Activated CD8-positive, alpha-beta memory T cell treated with anti-CD3 and anti-CD28 coated beads, Interleukin-2, amount 50 U/mL, for 48 hours (primary cell): ENCODE measurements at regions not wholly inside any gene's neighbourhood (a gene's known extent, or its start where the extent isn't known, plus 50 kb on each side); places are given as distances from the start of the nearest gene placed in this dataset.
"Not testable (repeated sequence)": the region's sequence is repeated elsewhere in the genome, so short reads cannot be mapped to it uniquely, and the experiment has no call there.

Experiments used
- DNase-seq: peaks from one replicate; pipeline ENCODE4 v3.0.0-alpha.2; 2020

DNA sequence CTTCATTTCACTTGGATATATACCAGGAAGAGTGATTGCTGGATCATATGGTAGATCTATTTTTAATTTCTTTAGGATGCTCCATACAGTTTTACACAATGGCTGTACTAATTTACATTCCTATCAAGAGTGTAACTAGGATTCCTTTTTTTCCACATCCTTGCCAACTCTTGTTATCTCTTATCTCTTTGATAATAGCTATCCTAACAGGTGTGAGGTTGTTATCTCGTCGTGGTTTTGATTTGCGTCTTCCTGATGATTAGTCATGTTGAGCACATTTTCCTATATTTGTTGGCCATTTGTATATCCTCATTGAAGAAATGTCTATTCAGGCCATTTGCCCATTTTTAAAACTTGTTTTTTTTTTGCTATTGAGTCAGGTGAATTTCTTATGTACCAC, 552.4 kb downstream of the RFPL4B start:
- no peak for DNase-seq

DNA sequence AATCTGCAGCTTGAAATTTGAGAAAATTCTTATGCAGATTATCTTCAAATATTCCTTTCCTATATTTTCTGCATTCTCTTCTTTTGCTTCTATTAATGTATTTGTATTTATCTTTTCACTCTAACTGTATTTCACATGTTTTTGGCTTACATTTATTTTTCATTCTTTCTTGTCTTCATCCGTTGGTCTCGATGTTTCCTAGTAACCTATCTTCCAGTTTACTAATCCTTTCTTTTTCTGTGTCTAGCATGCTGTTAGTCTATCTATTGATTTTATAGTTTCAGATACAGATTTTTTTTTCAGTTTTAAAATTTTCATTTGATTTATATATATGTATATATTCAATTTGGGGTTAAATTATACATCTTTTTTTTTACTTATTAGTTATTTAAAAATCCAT, 556.2 kb downstream of the RFPL4B start:
- no peak for DNase-seq

DNA sequence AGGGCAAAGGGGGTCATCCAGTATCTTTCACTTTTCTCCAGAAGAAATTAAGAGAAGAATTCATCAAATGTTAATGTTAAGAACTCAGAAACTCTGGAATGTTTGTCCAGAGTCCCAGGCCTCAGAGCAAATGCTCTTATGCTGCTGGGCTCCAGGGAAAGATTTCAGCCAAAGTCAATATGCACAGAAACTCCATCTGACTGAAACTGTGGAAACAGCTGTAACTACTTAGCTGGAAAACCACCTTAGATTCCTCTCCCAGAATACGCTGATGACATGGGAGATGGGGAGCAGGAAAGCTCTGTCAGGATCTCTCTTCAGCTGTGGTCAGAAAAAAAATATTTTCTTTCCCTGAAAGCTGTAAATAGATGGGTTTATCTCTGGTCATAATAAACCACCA, 559.6 kb downstream of the RFPL4B start:
- DNase-seq = no peak

DNA sequence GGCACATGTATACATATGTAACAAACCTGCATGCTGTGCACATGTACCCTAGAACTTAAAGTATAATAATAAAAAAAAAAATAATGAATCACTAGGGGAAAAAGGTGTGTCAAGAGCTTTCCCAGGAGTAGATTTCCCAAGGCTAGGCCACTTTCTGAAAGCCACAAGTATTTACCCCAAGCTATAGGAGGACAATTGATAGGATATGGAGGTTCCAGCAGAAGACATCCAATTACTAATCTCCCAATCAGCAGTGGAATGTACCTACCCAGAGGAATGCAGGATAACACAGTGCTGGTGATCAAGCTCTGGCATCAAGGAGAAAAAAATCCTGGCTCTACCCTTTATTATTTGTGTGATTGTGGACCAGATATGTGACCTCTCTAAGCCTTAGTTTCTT, 562.7 kb downstream of the RFPL4B start:
- DNase-seq = no peak

DNA sequence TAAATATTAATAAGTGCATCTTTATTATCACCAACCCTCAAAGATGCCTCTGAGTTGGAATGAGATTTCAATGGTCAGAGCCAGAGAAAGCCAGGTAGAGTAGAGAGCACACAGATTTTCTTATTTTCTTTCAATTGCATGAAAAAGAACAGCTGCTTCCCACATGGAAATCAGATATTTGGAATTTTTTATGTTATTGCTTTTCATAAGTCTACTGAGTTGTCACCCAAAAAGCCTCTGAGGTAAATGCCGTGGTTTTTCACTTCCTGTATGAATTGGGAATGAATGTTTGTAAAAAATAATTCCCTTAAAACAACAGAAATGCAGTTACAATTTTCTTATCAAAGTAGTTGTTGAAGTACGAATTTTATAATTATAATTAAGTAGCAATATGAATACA, 563.1 kb downstream of the RFPL4B start:
- DNase-seq = no peak

DNA sequence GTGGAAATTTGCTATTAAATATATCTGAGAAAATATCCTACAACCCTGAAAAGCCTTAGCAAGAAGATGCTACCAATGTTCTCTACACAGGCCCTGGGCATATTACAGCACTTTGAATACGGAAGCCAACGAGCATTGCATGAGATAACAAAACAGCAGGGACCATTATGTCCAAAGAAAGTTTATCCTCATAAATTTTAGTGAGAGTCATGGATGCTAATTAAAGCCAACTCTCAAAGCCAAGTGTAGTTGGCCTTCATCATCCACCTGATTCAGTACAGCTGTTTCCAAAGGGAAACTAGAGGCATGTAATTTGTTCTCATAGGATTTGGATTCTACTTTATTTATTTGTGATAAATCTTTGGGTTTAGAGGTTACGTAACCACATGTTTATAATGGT, 564.8 kb downstream of the RFPL4B start:
- DNase-seq = no peak

DNA sequence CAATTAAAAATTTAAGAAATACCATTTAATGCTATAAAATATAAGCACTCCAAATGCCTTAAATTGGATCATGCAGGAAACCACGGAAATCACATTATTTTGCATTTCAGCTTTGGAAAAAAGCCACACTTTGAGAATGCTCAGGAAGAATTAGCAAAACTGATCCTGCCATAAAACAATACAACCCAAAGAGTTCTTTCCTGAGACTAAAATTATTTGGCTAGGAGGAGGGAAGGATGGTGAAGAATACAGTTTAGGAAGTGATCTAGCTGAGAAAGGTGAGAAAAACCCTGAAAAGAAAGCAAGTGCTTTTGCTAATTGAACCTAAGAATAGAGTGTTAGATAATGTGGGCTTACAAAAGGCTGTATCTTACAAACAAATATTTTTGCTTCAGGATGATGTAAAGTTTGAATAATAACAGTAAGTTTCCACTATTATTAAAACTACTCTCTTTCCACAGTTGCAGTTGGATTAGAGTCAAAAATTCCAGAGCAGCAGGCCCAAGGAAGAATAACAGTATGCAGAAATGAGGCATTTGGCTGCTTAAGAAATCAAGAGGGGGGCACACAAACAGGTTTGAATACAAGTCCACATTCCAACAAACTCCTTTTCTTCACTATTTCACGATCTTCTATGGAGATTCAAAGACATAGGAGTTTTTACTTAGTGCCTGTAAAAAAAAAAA, 565.4 kb downstream of the RFPL4B start:
- no peak for DNase-seq

DNA sequence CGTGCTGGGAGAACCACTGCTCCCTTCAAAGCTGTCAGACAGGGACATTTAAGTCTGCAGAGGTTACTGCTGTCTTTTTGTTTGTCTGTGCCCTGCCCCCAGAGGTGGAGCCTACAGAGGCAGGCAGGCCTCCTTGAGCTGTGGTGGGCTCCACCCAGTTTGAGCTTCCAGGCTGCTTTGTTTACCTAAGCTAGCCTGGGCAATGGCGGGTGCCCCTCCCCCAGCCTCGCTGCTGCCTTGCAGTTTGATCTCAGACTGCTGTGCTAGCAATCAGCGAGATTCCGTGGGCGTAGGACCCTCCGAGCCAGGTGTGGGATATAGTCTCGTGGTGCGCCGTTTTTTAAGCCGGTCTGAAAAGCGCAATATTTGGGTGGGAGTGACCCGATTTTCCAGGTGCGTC, 572.6 kb downstream of the RFPL4B start:
- not testable (repeated sequence) for DNase-seq

DNA sequence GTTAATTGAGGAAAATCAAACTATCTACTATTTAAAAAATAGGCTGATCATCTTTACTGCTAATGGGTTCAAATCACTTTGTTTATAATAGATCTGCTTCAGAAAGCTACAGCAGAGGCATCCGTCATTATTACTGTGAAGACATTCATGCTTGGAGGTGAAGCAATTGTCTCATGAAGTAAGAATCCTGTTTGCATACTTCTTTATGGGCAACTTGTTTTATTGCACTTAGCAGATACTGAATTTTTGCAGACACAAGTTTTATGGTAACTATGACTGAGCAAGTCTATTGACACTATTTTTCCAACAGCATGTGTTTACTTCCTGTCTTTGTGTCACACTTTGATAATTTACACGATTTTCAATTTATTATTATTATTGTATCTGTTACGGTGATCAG, 573.9 kb downstream of the RFPL4B start:
- no peak for DNase-seq

DNA sequence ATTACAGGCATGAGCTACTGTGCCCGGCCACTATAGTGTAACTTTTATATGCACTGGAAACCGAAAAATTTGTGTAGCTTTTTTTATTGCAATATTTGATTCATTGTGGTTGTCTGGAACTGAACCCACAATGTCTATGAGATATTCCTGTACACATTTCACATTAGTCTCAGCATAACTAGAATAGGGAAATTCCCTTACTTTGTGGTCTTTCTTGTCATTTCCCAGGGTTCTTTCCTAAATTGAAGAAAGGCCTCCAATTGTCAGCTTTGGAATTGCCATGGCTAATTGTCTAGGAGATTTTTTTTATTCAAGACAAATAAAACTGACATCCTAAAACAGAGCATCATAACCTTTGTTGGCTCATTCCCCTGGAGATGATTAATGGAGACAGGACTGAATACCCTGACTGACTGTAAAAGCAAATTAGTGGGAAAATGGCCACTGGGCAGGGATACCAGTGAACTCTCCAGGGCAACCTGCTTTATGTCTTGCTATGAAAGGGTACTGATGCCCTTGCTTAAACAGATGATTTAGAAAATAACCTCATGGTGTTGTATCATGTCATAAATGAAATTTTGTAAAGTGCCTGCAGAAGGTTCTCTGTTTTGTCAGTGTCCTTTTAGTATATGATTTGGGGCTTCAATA, 576.9 kb downstream of the RFPL4B start:
- no peak for DNase-seq

DNA sequence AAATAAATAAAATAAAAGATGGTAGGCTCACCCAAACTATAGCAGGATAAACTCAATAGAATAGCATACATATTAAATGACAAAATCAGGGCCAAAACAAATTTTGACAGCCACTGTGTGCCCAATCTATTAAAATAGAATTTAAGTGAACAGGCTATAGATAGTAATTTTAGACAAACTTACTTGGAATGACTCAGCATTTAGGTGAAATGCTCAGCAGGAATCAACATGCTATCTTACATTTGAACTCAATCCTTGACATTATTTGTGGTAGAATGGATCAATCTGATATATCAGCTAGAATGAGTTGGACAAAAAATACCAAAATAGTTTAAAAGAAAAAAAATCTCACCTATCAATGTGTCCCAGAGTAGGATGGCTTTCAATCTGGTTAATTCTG, 578.6 kb downstream of the RFPL4B start:
- no peak for DNase-seq

DNA sequence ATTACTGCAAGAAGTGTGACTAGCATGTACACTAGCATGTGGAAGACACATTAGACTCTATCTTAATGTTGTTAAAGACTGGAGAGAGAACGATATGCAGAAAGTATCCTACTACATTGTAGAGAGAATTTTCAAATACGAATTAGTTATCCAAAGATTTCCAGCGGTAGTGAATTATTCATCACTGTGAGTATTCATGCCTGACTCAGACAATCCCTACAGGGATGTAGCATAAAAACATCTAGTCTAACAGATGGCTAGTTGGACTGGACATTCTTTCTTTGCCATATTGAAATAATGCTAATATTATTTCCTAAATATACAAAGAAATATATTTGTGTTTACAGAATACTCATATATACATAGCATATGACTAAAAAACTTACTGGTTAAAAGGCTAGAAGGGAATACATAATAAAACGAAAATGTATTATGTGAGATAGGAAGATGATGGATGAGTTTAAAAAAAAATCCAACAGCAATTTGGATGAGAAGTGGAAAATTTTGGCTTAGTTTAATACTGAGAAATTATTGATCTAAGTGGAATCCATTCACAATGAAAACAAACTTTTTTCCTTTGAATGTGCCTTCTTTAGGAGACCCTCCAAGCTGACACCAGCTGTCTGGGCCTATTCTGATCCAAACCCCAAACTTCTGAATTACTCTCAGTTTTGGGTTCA, 580.7 kb downstream of the RFPL4B start:
- DNase-seq = no peak

DNA sequence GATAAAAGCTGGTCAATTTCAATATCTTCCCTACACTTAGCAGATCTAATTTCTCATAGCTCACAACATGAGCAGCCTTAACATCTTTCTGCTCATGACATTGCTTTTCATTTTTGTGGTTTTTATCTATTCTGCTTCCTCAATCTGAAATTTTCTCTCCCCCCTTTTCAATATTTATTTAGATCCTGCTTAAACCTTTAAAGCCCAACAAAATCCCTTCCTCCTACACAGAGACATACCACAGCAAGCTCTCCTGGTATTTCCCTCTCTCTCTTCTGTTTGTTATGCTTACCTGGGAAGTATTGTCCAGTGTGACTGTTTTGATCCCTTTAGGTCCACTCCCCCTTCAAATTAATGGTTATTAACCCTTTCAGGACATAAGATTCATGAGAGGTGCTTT, 582.5 kb downstream of the RFPL4B start:
- DNase-seq = no peak

DNA sequence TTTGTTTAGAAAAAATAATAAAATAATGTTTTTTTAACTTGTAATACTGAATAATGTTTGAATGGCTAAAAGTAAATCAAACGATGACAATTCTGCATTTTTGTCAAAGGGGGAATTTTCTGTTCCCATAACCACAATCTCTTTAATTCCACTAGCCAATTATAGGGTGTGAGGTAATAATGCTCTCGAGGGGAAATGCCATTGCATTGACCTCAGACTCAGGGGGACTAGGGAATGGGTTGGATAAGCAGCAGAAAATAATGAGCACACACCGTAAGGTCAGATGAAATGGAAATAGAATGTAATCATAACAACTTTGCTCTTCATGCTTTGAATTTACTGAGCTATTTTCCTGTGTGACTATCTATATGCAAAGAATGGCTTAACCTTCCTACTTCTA, 584.7 kb downstream of the RFPL4B start:
- no peak for DNase-seq

DNA sequence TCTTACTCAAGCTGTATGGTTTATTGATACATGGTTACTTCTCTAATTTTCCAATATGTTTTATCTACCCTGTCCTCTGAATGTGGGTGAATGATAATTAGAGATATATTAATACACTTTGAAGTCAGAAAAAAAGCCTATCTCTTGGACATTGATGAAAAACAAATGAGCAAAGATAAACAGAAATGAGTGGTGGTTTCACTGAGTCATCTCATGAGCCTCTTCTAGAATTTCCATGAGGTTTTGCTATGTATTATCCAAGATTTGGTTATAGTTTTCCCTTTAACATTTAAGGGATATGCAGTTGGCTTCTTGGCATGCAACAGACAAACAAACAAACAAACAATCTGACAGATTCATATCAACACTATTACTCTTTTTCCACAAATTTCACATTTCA, 586.8 kb downstream of the RFPL4B start:
- no peak for DNase-seq

DNA sequence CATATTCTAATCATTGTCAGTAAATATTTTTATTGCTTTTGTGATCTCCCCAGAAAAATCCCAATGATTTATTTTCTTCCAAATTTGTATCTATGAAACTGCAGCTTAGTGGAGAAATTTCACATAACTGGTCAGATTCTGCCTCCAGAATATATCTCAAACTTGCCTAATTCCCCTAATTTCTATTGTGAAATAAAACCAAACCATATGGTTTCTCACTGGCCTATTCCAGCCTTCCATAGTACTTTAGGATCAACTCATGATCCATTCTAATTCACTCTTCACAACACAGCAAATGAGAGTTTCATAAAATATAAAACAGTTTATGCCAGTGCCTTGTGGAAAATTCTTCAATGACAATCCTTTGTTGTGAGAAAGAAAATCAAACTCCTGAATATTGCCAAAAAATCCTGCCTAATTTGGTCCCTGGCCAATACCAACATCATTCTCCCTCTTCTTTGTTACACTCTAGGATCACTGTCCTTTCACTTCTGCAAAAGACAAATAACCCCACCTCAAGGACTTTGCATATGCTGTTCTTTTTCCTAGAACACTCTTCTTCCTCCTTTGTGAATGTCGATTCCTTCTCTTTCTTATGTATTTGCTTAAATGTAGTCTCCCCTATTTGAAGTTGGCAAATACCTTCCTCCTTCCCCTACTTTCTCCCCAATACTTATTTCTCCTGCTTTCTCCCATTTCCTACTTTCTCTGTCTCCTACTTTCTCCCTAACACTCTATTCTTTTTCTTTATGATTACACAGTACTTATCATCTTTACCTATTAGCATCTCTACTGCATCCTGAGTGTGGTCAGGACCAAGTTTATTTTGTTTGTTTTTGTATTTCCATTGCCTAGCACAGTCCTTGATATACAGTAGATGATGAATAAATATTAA, 587.5 kb downstream of the RFPL4B start:
- no peak for DNase-seq

DNA sequence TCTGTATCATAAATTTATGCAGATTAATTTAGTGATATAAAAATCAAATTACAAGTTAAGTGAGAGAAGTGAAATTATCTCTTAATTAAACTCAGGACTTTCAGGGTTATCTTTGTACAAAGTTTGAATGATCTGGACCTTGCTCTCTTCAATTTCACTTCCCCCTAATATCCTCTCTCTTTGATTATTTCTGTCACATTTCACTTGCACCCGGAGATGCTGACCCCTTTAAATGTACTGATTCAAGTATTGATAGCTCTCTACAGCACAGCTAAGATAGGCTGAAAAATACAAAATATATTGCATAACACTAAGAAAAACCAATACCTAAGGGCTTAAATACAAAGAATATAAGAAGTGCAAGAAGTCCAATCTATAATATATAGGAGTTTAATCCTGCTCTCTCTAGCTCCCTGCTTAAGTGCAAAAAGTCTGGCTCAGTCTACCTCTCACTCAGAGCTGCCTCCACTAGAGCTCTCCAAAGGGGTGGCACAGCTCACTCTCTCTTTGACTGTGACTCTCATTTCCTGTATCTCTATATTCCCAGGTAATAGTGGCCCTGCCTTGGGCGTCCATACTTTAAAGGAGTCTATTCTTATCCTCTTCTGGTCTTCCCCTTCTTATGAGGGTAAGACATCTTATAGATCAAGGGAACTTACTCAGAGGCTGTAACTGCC, 588.4 kb downstream of the RFPL4B start:
- DNase-seq = no peak

DNA sequence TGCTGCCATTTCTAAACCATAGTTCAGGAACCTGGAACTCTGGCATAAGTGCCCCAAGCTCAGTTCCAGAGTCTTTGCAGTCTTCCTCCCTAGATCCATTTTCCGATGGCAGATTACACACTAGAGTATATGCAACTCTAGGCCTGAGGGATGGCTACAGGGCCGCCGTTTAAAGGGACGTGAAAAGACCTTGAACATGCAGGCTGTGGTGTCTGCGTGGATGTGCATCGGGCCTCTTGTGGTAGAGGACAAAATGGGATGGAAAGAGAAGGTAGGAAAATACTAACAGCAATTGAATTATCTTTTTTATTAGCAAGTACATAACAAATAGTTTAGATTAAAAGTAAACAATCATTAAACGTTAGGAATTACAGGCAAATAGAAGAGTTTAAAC, 588.9 kb downstream of the RFPL4B start:
- DNase-seq = no peak

DNA sequence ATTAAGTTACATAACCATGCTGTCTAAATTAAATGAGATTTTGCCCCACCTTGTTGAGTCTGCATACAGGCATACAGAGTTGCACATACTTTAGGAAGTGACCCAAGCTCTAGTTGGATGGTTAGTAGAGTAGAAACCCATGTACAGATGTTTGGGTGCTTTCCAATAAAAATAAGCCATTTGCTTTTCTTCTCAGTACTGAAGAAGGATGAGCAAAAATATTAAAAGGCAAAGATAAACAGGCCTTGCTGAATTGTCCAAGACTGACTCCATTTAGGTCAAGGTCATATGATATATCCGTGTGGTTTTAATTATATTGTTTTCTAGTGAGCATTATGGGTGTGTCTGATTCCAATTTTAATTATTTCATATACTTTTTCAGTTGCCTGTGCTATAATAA, 589.4 kb downstream of the RFPL4B start:
- no peak for DNase-seq

DNA sequence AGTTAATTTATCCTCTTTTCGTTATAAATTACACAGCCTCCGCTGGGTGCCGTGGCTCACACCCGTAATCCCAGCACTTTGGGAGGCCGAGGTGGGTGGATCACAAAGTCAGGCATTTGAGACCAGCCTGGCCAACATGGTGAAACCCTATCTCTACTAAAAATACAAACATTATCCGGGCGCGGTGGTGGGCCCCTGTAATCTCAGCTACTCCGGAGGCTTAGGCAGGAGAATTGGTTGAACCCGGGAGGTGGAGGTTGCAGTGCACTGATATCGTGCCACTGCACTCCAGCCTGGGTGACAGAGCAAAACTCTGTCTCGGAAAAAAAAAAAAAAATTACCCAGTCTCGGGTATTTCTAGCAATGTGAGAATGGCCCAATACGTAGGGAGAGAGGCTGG, 590.6 kb downstream of the RFPL4B start:
- DNase-seq = not testable (repeated sequence)

DNA sequence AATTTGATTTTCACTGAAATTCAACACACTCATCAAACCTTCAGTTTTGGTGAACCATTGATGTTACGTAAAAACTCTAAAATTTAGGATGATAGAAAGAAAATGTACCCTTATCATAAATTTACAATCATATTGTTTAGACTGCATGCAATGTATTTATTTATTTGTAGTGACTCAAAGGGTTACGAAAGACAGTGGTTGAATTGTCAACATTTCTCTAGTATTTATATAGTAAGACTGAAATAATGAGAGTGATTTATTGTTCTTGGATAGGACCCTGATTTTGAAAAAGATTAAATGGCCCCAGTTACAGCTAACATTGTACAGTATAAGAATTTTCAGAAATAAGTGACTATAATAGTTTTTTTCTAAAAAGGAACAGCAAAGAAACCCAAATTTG, 591.5 kb downstream of the RFPL4B start:
- DNase-seq = no peak

DNA sequence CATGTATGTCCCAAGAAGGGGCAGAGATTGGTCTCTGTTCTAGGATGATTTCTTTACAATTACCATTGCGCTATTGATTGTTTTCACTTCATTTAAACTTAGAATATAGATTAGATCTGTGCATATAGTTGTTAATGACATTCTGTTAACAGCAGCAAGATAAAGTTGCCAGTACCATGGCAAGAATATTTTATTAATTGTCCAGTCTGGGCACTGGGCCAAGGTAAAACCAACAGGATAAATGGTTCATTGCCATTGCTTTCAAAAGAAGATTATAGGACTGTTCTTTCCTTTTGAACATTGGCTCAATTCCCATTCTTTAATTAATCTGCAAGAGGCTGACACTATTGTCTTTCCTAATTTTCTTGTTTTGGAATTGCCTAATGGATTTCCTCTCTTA, 592.4 kb downstream of the RFPL4B start:
- no peak for DNase-seq

DNA sequence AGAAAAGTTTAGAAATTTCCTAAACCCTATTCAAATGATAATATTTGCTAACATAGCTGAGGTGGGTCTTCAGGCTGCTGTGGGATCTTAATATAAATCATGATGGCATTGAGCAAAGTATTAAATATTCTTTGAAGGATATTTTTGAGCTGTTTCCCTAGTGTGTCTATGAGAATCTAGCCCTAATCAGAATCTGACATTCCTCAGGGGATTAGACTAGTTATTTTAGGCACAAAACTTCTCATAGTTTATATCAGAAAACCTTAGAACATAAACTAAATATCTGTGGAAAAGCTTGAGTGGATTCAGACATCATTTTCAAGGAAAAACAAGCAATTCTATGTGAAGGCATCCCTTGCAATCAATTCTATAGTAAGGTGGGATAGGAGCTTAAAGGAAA, 594.5 kb downstream of the RFPL4B start:
- no peak for DNase-seq
